Smooth muscle cell (in vitro differentiated cells): ENCODE measurements at regions not wholly inside any gene's neighbourhood (a gene's known extent, or its start where the extent isn't known, plus 50 kb on each side); places are given as distances from the start of the nearest gene placed in this dataset.

Source experiments
- DNase-seq: peaks from one replicate; lab custom pipeline; 2025; ENCODE audit not compliant: unreplicated experiment; lab: John Stamatoyannopoulos, UW
- H2AFZ ChIP-seq: fragments of 200-600 bp; sonication (generic); 2 replicates; pipeline ENCODE4 v1.6.0; 2016; ENCODE audit warnings: antibody characterized with exemption, low read depth, mild to moderate bottlenecking
- H3F3A ChIP-seq: fragments of 200-600 bp; sonication (generic); 2 replicates; pipeline ENCODE4 v1.6.0; 2017; ENCODE audit warnings: antibody characterized with exemption, low read depth
- H3K27ac ChIP-seq: fragments of 200-600 bp; sonication (generic); 2 replicates; pipeline ENCODE4 v1.5.1; 2016; ENCODE audit warnings: low read depth, mild to moderate bottlenecking
- H3K27me3 ChIP-seq: fragments of 200-600 bp; sonication (generic); 2 replicates; pipeline ENCODE4 v1.6.1; 2016; ENCODE audit warnings: low read depth, mild to moderate bottlenecking
- H3K36me3 ChIP-seq: fragments of 200-600 bp; sonication (generic); 2 replicates; pipeline ENCODE4 v1.5.1; 2016; ENCODE audit warnings: low read depth
- H3K4me1 ChIP-seq: fragments of 200-600 bp; sonication (generic); 2 replicates; pipeline ENCODE4 v1.5.1; 2016; ENCODE audit warnings: low read depth
- H3K4me2 ChIP-seq: fragments of 200-600 bp; sonication (generic); 2 replicates; pipeline ENCODE4 v1.6.0; 2016; ENCODE audit warnings: mild to moderate bottlenecking
- H3K4me3 ChIP-seq: fragments of 200-600 bp; sonication (generic); 2 replicates; pipeline ENCODE4 v1.5.1; 2016; ENCODE audit warnings: mild to moderate bottlenecking
- H3K79me2 ChIP-seq: fragments of 200-600 bp; sonication (generic); 2 replicates; pipeline ENCODE4 v1.6.0; 2016; ENCODE audit warnings: low read depth, mild to moderate bottlenecking
- H3K9ac ChIP-seq: fragments of 200-600 bp; sonication (generic); 2 replicates; pipeline ENCODE4 v1.6.0; 2016; ENCODE audit warnings: low read depth
- H3K9me3 ChIP-seq: fragments of 200-600 bp; sonication (generic); replicated peaks from 2 replicates; pipeline ENCODE4 v1.5.1; 2016; ENCODE audit warnings: low read depth
- H4K20me1 ChIP-seq: fragments of 200-600 bp; sonication (generic); 2 replicates; pipeline ENCODE4 v1.6.0; 2016; ENCODE audit warnings: low read depth
- CTCF ChIP-seq: fragments of 200-600 bp; sonication (generic); IDR thresholded peaks from 2 replicates; pipeline ENCODE4 v1.5.1; 2017; ENCODE audit warnings: borderline replicate concordance, mild to moderate bottlenecking, antibody characterized with exemption; ENCODE audit not compliant: insufficient read depth, poor library complexity, severe bottlenecking
- WGBS: methylation state at CpG from one replicate; pipeline ENCODE4 v1.1.7; 2016; ENCODE audit warnings: low lambda C conversion rate; 5-methylcytosine and 5-hydroxymethylcytosine counted together

- Histone ChIP-seq H4K20me1 (no peaks in the 10 kb centered on the region), H3F3A (no peaks in the 10 kb centered on the region), H3K9me3 (no peaks in the 10 kb centered on the region), H3K4me2 (no peak overlapping the region), H3K27me3 (peaks cover 7% of the 10 kb centered on the region), H3K4me3 (no peak overlapping the region), H3K27ac (no peak overlapping the region), H2AFZ (no peak overlapping the region), H3K9ac (no peak overlapping the region), H3K36me3 (no peaks in the 10 kb centered on the region), H3K4me1 (no peaks in the 10 kb centered on the region), H3K79me2 (no peaks in the 10 kb centered on the region)
- no peak for DNase-seq
- TF ChIP-seq CTCF, result no peak
- WGBS, result 94% methylated on average over 4 of the region's 4 CpGs
These were observed 483.4 kb downstream of the OMA1 start for GRCh38 chr1:58063095-58063494.

DNA sequence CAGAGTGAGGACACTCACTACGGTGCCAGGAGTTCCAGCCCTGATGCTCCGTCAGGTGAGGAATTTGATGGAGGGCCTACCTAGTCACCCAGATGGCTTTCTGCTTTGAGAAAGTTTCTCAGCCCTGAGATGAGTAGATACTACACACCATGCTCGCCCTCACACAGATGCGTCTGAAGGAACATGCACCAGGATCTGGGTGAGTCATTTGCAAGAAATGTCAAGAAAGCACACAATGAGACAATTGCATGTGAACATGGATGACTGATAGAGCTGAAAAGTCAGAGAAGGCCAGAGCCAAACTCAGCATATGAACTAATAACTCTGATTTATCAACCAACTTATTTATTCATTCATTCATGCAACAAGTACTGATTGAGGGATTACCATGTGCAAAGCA lies 483.9 kb downstream of the OMA1 start:
- H3K27me3 ChIP-seq, result peaks cover 8% of the 10 kb centered on the region
- no peaks in the 10 kb centered on the region for H3F3A ChIP-seq
- no peaks in the 10 kb centered on the region for H3K79me2 ChIP-seq
- no peaks in the 10 kb centered on the region for H3K4me1 ChIP-seq
- H2AFZ ChIP-seq, result no peak overlapping the region
- H3K4me3 ChIP-seq, result no peak overlapping the region
- no peak overlapping the region for H3K4me2 ChIP-seq
- no peaks in the 10 kb centered on the region for H4K20me1 ChIP-seq
- DNase-seq, result no peak
- H3K9ac ChIP-seq, result no peak overlapping the region
- TF ChIP-seq CTCF, result no peak
- H3K27ac ChIP-seq, result no peak overlapping the region
- H3K9me3 ChIP-seq, result no peaks in the 10 kb centered on the region
- 73% methylated on average over 4 of the region's 4 CpGs for WGBS
- H3K36me3 ChIP-seq, result no peaks in the 10 kb centered on the region

GRCh38 chr1:58060559-58061170 lies 485.9 kb downstream of the OMA1 start:
- no peak overlapping the region for H2AFZ ChIP-seq
- no peaks in the 10 kb centered on the region for H3K79me2 ChIP-seq
- no peaks in the 10 kb centered on the region for H3K4me1 ChIP-seq
- WGBS, result 90% methylated on average over 9 of the region's 9 CpGs
- no peaks in the 10 kb centered on the region for H3F3A ChIP-seq
- H3K9ac ChIP-seq, result no peak overlapping the region
- no peak for DNase-seq
- H3K4me3 ChIP-seq, result no peak overlapping the region
- no peaks in the 10 kb centered on the region for H3K9me3 ChIP-seq
- no peak overlapping the region for H3K4me2 ChIP-seq
- no peaks in the 10 kb centered on the region for H3K36me3 ChIP-seq
- H4K20me1 ChIP-seq, result no peaks in the 10 kb centered on the region
- peaks cover 15% of the 10 kb centered on the region for H3K27me3 ChIP-seq
- H3K27ac ChIP-seq, result no peak overlapping the region
- no peak for TF ChIP-seq CTCF

GRCh38 chr1:58059789-58060188 lies 486.7 kb downstream of the OMA1 start:
- H3K27me3 ChIP-seq, result peaks cover 15% of the 10 kb centered on the region
- no peak overlapping the region for H3K27ac ChIP-seq
- no peak overlapping the region for H3K9ac ChIP-seq
- H3F3A ChIP-seq, result no peaks in the 10 kb centered on the region
- H2AFZ ChIP-seq, result no peak overlapping the region
- H3K9me3 ChIP-seq, result no peaks in the 10 kb centered on the region
- no peak overlapping the region for H3K4me2 ChIP-seq
- no peaks in the 10 kb centered on the region for H3K79me2 ChIP-seq
- no peaks in the 10 kb centered on the region for H4K20me1 ChIP-seq
- H3K4me1 ChIP-seq, result no peaks in the 10 kb centered on the region
- TF ChIP-seq CTCF, result no peak
- DNase-seq, result no peak
- H3K36me3 ChIP-seq, result no peaks in the 10 kb centered on the region
- no peak overlapping the region for H3K4me3 ChIP-seq
- WGBS, result 80% methylated on average over 6 of the region's 6 CpGs
